ENCODE measurements at regions not wholly inside any gene's neighbourhood (a gene's known extent, or its start where the extent isn't known, plus 50 kb on each side); places are given as distances from the start of the nearest gene placed in this dataset.

GRCh38 chr3:24679429-24679828 lies 184.8 kb upstream of the THRB start (continued):
- TF ChIP-seq, protein P1, sequence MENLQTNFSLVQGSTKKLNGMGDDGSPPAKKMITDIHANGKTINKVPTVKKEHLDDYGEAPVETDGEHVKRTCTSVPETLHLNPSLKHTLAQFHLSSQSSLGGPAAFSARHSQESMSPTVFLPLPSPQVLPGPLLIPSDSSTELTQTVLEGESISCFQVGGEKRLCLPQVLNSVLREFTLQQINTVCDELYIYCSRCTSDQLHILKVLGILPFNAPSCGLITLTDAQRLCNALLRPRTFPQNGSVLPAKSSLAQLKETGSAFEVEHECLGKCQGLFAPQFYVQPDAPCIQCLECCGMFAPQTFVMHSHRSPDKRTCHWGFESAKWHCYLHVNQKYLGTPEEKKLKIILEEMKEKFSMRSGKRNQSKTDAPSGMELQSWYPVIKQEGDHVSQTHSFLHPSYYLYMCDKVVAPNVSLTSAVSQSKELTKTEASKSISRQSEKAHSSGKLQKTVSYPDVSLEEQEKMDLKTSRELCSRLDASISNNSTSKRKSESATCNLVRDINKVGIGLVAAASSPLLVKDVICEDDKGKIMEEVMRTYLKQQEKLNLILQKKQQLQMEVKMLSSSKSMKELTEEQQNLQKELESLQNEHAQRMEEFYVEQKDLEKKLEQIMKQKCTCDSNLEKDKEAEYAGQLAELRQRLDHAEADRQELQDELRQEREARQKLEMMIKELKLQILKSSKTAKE (IDR thresholded peaks at IDR 0.05; ENCODE audit: low read depth, poor library complexity, severe bottlenecking) = no peak
- TF ChIP-seq, protein P2, sequence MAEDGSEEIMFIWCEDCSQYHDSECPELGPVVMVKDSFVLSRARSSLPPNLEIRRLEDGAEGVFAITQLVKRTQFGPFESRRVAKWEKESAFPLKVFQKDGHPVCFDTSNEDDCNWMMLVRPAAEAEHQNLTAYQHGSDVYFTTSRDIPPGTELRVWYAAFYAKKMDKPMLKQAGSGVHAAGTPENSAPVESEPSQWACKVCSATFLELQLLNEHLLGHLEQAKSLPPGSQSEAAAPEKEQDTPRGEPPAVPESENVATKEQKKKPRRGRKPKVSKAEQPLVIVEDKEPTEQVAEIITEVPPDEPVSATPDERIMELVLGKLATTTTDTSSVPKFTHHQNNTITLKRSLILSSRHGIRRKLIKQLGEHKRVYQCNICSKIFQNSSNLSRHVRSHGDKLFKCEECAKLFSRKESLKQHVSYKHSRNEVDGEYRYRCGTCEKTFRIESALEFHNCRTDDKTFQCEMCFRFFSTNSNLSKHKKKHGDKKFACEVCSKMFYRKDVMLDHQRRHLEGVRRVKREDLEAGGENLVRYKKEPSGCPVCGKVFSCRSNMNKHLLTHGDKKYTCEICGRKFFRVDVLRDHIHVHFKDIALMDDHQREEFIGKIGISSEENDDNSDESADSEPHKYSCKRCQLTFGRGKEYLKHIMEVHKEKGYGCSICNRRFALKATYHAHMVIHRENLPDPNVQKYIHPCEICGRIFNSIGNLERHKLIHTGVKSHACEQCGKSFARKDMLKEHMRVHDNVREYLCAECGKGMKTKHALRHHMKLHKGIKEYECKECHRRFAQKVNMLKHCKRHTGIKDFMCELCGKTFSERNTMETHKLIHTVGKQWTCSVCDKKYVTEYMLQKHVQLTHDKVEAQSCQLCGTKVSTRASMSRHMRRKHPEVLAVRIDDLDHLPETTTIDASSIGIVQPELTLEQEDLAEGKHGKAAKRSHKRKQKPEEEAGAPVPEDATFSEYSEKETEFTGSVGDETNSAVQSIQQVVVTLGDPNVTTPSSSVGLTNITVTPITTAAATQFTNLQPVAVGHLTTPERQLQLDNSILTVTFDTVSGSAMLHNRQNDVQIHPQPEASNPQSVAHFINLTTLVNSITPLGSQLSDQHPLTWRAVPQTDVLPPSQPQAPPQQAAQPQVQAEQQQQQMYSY (CRISPR knock-in tag; IDR thresholded peaks at IDR 0.05) = no peak
- no peak for TF ChIP-seq FOXK2 (IDR thresholded peaks at IDR 0.05)
- TF ChIP-seq, protein P3, sequence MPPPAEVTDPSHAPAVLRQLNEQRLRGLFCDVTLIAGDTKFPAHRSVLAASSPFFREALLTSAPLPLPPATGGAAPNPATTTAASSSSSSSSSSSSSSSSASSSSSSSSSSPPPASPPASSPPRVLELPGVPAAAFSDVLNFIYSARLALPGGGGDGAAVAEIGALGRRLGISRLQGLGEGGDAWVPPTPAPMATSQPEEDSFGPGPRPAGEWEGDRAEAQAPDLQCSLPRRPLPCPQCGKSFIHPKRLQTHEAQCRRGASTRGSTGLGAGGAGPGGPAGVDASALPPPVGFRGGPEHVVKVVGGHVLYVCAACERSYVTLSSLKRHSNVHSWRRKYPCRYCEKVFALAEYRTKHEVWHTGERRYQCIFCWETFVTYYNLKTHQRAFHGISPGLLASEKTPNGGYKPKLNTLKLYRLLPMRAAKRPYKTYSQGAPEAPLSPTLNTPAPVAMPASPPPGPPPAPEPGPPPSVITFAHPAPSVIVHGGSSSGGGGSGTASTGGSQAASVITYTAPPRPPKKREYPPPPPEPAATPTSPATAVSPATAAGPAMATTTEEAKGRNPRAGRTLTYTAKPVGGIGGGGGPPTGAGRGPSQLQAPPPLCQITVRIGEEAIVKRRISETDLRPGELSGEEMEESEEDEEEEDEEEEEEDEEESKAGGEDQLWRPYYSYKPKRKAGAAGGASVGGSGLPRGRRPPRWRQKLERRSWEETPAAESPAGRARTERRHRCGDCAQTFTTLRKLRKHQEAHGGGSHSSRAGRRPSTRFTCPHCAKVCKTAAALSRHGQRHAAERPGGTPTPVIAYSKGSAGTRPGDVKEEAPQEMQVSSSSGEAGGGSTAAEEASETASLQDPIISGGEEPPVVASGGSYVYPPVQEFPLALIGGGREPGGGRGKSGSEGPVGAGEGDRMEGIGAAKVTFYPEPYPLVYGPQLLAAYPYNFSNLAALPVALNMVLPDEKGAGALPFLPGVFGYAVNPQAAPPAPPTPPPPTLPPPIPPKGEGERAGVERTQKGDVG (CRISPR knock-in tag; IDR thresholded peaks at IDR 0.05) = no peak
- no peak for TF ChIP-seq ZNF207 (IDR thresholded peaks at IDR 0.05; ENCODE audit: borderline replicate concordance)
- no peak for TF ChIP-seq RAD21 (IDR thresholded peaks at IDR 0.05; ENCODE audit: insufficient read depth, low read depth, low read length)
- TF ChIP-seq WRNIP1 (IDR thresholded peaks at IDR 0.05; ENCODE audit: borderline replicate concordance, low read depth, low read length) = no peak
- no peak for TF ChIP-seq MYB (IDR thresholded peaks at IDR 0.05; ENCODE audit: borderline replicate concordance, low read depth, low read length)

Data from GM12878 (cell line).